Endothelial cell of umbilical vein (primary cell): ENCODE measurements at regions not wholly inside any gene's neighbourhood (a gene's known extent, or its start where the extent isn't known, plus 50 kb on each side); places are given as distances from the start of the nearest gene placed in this dataset.

Source experiments
- BruUV-seq: library from RNA; stranded (reverse); fragments of 400-500 nt; replicated peaks from 2 replicates; lab custom pipeline; 2021; lab: Mats Ljungman, UMichigan
- CTCF ChIA-PET: fragments of 300-600, 350-600 bp; sonication (Branson Sonifier 250); formaldehyde crosslinking; loops from one replicate; lab custom pipeline; 2021; ENCODE audit warnings: antibody characterized with exemption, inconsistent platforms; lab: Charles Lee
- POLR2A ChIA-PET: fragments of 300-600, 350-600 bp; sonication (Branson Sonifier 250); formaldehyde crosslinking; loops from one replicate; lab custom pipeline; 2021; ENCODE audit warnings: antibody characterized with exemption, inconsistent platforms; lab: Charles Lee
- DNase-seq: peaks from one replicate; pipeline ENCODE4 v3.0.0-alpha.2; 2011; ENCODE audit warnings: low read depth, low spot score
- FAIRE-seq: peaks from 2 replicates; lab custom pipeline; 2011; peaks lifted over from hg19 to GRCh38; lab: Jason Lieb, UNC
- H2AFZ ChIP-seq: 2 replicates; pipeline ENCODE4 v1.6.0; 2012; ENCODE audit warnings: low read depth, low read length, control low read depth, inconsistent platforms
- H3K27ac ChIP-seq: 2 replicates; pipeline ENCODE4 v1.5.1; 2011; ENCODE audit warnings: low read depth, mild to moderate bottlenecking, control low read depth, low read length, moderate library complexity; ENCODE audit not compliant: insufficient read depth
- H3K27me3 ChIP-seq, 2 experiments: 2 replicates each; pipeline versions ENCODE4 v1.6.0 to v1.6.1; 2011; ENCODE audit warnings: low read length in 2 of 2, mixed read lengths in 1 of 2; ENCODE audit not compliant: control insufficient read depth in 2 of 2, insufficient read depth in 2 of 2
- H3K36me3 ChIP-seq, 2 experiments: 2 replicates in 1 of 2; 3 replicates in 1 of 2; pipeline ENCODE4 v1.5.1; 2011; ENCODE audit warnings: low read length in 2 of 2, mild to moderate bottlenecking in 1 of 2, moderate library complexity in 1 of 2; ENCODE audit not compliant: control insufficient read depth in 2 of 2, insufficient read depth in 2 of 2; ENCODE audit errors: extremely low read depth in 1 of 2
- H3K4me1 ChIP-seq: 3 replicates; pipeline ENCODE4 v1.5.1; 2011; ENCODE audit warnings: mild to moderate bottlenecking, low read length; ENCODE audit not compliant: control insufficient read depth, insufficient read depth; ENCODE audit errors: extremely low read depth
- H3K4me2 ChIP-seq: 2 replicates; pipeline ENCODE4 v1.6.1; 2011; ENCODE audit warnings: low read length, control low read depth, mixed read lengths; ENCODE audit not compliant: insufficient read depth
- H3K4me3 ChIP-seq, 3 experiments: fragments of 200-600 bp in 1 of 3; sonication (generic), shearing (Covaris generic) in 1 of 3; replicated peaks in 1 of 3; 2 replicates each; pipeline ENCODE4 v1.5.1; 2011 to 2016; ENCODE audit warnings: control low read depth in 3 of 3, low read length in 3 of 3, mild to moderate bottlenecking in 2 of 3, inconsistent platforms in 1 of 3, low read depth in 1 of 3, moderate library complexity in 1 of 3; ENCODE audit not compliant: insufficient read depth in 1 of 3
- H3K79me2 ChIP-seq: 2 replicates; pipeline ENCODE4 v1.6.0; 2012; ENCODE audit warnings: low read length, inconsistent platforms; ENCODE audit not compliant: control insufficient read depth, insufficient read depth
- H3K9ac ChIP-seq: replicated peaks from 2 replicates; pipeline ENCODE3; 2011; ENCODE audit warnings: low read length, control low read depth; ENCODE audit not compliant: insufficient read depth; ENCODE audit errors: extremely low read depth
- H3K9me1 ChIP-seq: replicated peaks from 3 replicates; pipeline ENCODE4 v1.6.0; 2011; ENCODE audit warnings: mild to moderate bottlenecking, low read length; ENCODE audit not compliant: control insufficient read depth, insufficient read depth; ENCODE audit errors: extremely low read depth
- H3K9me3 ChIP-seq: replicated peaks from 2 replicates; pipeline ENCODE4 v1.5.1; 2012; ENCODE audit warnings: low read length, inconsistent platforms; ENCODE audit not compliant: control insufficient read depth, insufficient read depth
- H4K20me1 ChIP-seq: replicated peaks from 2 replicates; pipeline ENCODE3; 2011; ENCODE audit warnings: mild to moderate bottlenecking, low read length; ENCODE audit not compliant: control insufficient read depth, insufficient read depth; ENCODE audit errors: extremely low read depth
- EZH2 ChIP-seq: IDR thresholded peaks from 2 replicates; pipeline ENCODE4 v1.6.1; 2012; ENCODE audit warnings: borderline replicate concordance, low read depth, mild to moderate bottlenecking, moderate library complexity, low read length, inconsistent platforms; ENCODE audit not compliant: severe bottlenecking
- FOS ChIP-seq: IDR thresholded peaks from 2 replicates; pipeline ENCODE4 v1.6.1; 2011; ENCODE audit warnings: mild to moderate bottlenecking, low read length, moderate library complexity, borderline replicate concordance; ENCODE audit not compliant: insufficient read depth
- GATA2 ChIP-seq: IDR thresholded peaks from 2 replicates; pipeline ENCODE4 v1.7.0; 2011; ENCODE audit warnings: low read depth, mild to moderate bottlenecking, moderate library complexity, mixed read lengths, low read length; ENCODE audit not compliant: insufficient read length, insufficient read depth
- JUN ChIP-seq: IDR thresholded peaks from 2 replicates; pipeline ENCODE4 v1.6.1; 2011; ENCODE audit warnings: borderline replicate concordance, low read depth; ENCODE audit not compliant: insufficient read length, insufficient read depth
- MYC ChIP-seq: IDR thresholded peaks from one replicate; pipeline ENCODE4 v1.6.1; 2011; ENCODE audit warnings: mild to moderate bottlenecking, low read depth, low read length
- POLR2A ChIP-seq: IDR thresholded peaks from 2 replicates; pipeline ENCODE4 v1.6.1; 2012; ENCODE audit warnings: low read depth, mild to moderate bottlenecking, control low read depth, low read length
- POLR2AphosphoS5 ChIP-seq: IDR thresholded peaks from 2 replicates; pipeline ENCODE4 v1.6.1; 2012; ENCODE audit warnings: low read depth, mild to moderate bottlenecking, control low read depth, low read length, moderate library complexity; ENCODE audit not compliant: insufficient read depth
- dilution Hi-C: fragments of 300-500 bp; cut with MboI; formaldehyde crosslinking; loops from one replicate; pipeline ENCODE4 v1.15.0; 2019; ENCODE audit warnings: low sequenced_read_pairs; ENCODE audit not compliant: extremely low pct_ligation_motif_present
- intact Hi-C: fragments of 100-400 bp; cut with micrococcal nuclease; formaldehyde crosslinking; loops from one replicate; pipeline ENCODE4 v1.10.0; 2022
- TF ChIP-seq, protein P1 (sequence below): IDR thresholded peaks from 2 replicates; pipeline ENCODE4 v1.6.1; 2011; ENCODE audit not compliant: insufficient read depth, insufficient read length
- TF ChIP-seq, protein P2 (sequence below), 2 donors: IDR thresholded peaks; 1 replicate in 1 of 2; 2 replicates in 1 of 2; pipeline ENCODE4 v1.5.1; 2011; ENCODE audit warnings: low read length in 2 of 2, mild to moderate bottlenecking in 2 of 2, moderate library complexity in 2 of 2, control low read depth in 1 of 2, inconsistent platforms in 1 of 2, low read depth in 1 of 2; ENCODE audit not compliant: insufficient read depth in 1 of 2; ENCODE audit errors: extremely low read depth in 1 of 2

DNA sequence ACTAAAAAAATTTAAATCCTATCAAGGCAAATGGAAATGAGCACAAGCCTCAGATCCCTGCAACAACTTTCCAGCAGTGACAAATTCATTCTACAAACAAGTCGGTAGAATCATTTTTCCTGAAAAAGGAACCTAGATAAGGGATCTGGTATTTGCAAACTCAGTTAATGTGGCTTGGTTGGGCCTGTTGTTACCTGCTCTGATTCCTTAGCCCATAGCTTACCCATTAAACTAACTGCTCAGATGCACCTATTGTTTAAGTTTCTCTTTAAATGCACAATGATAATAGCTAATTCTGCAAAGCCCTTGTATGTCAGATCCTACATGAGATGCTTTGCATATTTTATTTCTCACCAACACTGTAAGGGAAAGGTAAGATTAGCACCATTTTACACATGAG, 377.4 kb upstream of the RGMA start:
- Histone ChIP-seq H3K4me3 (no peak overlapping the region), H4K20me1 (no peaks in the 10 kb centered on the region), H3K9me1 (no peaks in the 10 kb centered on the region), H3K9me3 (no peaks in the 10 kb centered on the region), H3K4me2 (no peak overlapping the region), H3K27me3 (no peaks in the 10 kb centered on the region), H3K36me3 (no peaks in the 10 kb centered on the region), H2AFZ (no peak overlapping the region), H3K9ac (no peak overlapping the region), H3K4me1 (no peaks in the 10 kb centered on the region), H3K27ac (no peak overlapping the region), H3K79me2 (no peaks in the 10 kb centered on the region)
- POLR2A ChIA-PET, result no interaction called here
- dilution Hi-C loops (no loop called here), intact Hi-C loops (no loop called here)
- FAIRE-seq, result no peak
- TF ChIP-seq JUN (no peak), FOS (no peak), POLR2A (no peak), EZH2 (no peak), GATA2 (no peak), MYC (no peak), POLR2AphosphoS5 (no peak)
- TF ChIP-seq, protein P1, sequence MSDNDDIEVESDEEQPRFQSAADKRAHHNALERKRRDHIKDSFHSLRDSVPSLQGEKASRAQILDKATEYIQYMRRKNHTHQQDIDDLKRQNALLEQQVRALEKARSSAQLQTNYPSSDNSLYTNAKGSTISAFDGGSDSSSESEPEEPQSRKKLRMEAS, result no peak
- TF ChIP-seq, protein P2, sequence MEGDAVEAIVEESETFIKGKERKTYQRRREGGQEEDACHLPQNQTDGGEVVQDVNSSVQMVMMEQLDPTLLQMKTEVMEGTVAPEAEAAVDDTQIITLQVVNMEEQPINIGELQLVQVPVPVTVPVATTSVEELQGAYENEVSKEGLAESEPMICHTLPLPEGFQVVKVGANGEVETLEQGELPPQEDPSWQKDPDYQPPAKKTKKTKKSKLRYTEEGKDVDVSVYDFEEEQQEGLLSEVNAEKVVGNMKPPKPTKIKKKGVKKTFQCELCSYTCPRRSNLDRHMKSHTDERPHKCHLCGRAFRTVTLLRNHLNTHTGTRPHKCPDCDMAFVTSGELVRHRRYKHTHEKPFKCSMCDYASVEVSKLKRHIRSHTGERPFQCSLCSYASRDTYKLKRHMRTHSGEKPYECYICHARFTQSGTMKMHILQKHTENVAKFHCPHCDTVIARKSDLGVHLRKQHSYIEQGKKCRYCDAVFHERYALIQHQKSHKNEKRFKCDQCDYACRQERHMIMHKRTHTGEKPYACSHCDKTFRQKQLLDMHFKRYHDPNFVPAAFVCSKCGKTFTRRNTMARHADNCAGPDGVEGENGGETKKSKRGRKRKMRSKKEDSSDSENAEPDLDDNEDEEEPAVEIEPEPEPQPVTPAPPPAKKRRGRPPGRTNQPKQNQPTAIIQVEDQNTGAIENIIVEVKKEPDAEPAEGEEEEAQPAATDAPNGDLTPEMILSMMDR (IDR thresholded peaks at IDR 0.05; ENCODE audit: extremely low read depth in 1 of 2, insufficient read depth in 1 of 2, low read depth in 1 of 2, low read length in 2 of 2), result no peak
- BruUV-seq, result no TSS peak
- CTCF ChIA-PET, result no interaction called here
- no peak for DNase-seq
